GM13976 (cell line): ENCODE measurements at regions not wholly inside any gene's neighbourhood (a gene's known extent, or its start where the extent isn't known, plus 50 kb on each side); places are given as distances from the start of the nearest gene placed in this dataset.
A peak's percentile ranks its signal among the peaks of the same experiment; 100 is the strongest.

Experiments used
- DNase-seq: peaks from one replicate; pipeline ENCODE4 v3.0.0; 2012; ENCODE audit warnings: low spot score
- CTCF ChIP-seq: IDR thresholded peaks from 2 replicates; pipeline ENCODE4 v1.5.1; 2012; ENCODE audit warnings: borderline replicate concordance, mild to moderate bottlenecking; ENCODE audit not compliant: insufficient read depth; ENCODE audit errors: extremely low read depth, missing control alignments, control extremely low read depth
- in situ Hi-C: fragments of 300-500 bp; cut with MboI; formaldehyde crosslinking; loops from one replicate; pipeline ENCODE4 v1.12.0; 2022; ENCODE audit warnings: low sequenced_read_pairs, mixed read lengths, inconsistent platforms; ENCODE audit not compliant: unreplicated experiment

DNA sequence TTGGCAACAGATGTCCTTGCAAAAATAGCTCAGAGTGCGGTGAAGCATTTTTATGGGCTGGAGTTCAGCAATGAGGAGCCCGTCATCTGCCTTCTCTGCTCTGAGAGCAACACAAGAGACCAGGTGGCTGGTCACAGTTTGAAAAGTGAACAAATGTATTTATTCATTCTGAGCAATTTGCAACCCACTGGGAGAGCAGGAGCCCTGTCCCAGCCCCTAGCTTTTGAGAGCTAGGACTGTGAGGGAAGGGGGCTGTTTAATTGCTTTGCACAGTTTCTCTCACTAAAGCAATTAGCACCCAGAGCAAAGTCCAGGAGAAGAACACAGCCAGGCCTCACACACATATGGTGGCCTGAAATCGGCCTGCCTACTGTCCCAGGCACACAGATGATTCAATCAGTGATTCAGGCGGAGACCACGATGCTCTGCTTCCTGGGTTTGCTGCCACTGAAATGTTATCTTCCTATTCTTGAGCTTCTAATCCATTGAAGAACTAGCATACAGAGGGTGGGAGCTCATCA is 646.1 kb upstream of the ACVR2A start:
- in situ Hi-C loops, result no loop called here
- DNase-seq, result no peak
- no peak for TF ChIP-seq CTCF

- in situ Hi-C loops, result no loop called here
- TF ChIP-seq CTCF, result no peak
- no peak for DNase-seq
These were observed 646.9 kb upstream of the ACVR2A start for GRCh38 chr2:147197754-147198483.

DNA sequence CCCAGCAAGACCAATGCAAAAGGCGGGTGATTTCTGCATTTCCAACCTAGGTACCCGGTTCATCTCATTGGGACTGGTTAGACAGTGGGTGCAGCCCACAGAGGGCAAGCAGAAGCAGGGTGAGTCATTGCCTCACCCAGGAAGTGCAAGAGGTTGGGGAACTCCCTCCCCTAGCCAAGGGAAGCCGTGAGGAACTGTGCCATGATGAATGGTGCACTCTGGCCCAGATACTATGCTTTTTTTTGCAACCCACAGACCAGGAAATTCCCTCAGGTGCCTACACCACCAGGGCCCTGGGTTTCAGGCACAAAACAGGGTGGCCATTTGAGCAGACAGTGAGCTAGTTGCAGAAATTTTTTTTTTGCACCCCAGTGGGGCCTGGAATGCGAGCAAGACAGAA is 662.6 kb upstream of the ACVR2A start:
- DNase-seq, result no peak
- no peak for TF ChIP-seq CTCF
- in situ Hi-C loops, result no loop called here

DNA sequence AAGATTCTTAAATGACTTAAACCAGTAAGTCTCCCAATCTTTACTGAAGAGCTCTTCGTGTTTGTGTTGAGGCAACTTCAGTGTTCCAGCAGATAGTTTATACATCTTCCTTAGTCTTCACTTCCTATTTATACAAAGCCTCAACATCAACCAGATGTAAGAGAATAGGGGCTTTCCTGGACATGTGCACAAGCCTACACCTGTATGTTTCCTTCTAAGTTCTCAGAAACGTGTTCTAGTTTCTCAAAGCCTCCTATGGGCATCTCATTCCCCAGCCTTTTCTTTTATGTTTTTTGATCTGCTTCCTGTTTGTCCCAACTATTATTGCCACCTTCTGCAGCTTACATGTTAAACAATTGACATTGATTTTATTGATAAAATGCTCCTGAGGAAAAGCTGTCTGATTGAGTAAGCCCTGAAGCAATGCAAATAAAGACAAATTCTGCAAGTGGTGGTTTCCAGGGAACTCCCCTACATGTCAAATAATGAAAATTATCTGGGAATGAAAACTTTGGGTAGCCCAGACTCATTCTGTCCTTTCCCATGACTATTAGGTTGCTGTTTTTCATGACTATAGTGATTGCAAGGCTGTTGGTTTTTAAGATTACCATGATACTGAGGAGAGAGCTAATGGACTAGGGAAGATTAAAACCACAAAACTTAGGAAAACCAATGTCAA is 663.3 kb upstream of the ACVR2A start:
- DNase-seq, result peak; percentile 14
- in situ Hi-C loops, result no loop called here
- TF ChIP-seq CTCF, result no peak

DNA sequence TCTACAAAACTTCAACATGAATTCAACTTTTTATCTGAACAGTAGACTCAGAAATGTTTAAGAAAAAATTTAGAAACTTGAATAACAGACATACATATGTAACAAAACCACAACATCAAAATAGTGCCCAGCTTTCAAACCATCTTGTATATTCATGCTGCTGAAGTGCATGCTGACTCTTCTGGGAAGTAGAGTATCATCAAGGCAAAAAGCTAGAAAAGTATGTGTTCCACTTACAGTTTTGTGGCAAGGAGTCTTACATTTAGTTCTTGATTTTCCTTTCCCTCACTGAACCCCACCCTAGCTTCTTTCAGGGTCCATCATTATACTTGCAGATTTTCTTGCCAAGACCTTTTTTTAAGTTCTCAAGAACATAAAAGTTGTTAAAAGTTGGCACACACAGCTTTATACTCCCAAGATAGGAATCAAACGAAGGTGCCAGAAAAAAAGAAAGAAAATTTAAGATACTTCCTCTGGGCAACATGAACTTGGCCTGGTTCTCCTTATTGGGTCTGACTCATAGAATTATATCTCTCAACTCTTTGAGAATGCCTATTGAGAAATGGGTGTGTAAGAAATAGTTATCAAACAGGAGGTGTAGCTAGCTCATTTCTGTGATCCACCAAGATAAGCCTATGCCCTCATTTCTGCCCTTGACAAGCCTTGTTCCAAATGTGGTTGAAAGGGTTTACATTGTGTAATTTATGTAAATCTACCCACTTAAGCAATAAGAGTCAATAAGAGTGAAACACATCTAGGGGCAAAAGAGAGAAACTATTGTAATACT is 667.6 kb upstream of the ACVR2A start:
- TF ChIP-seq CTCF, result no peak
- no peak for DNase-seq
- in situ Hi-C loops, result no loop called here

GRCh38 chr2:147174824-147175254 is 670.0 kb upstream of the ACVR2A start:
- no peak for TF ChIP-seq CTCF
- in situ Hi-C loops, result no loop called here
- no peak for DNase-seq
